22Rv1 (cell line): ENCODE measurements at regions not wholly inside any gene's neighbourhood (a gene's known extent, or its start where the extent isn't known, plus 50 kb on each side); places are given as distances from the start of the nearest gene placed in this dataset.

Experiments used
- CTCF ChIP-seq: fragments of 450-650 bp; IDR thresholded peaks from 2 replicates; pipeline ENCODE4 v1.5.1; 2017; ENCODE audit warnings: mild to moderate bottlenecking
- ZFX ChIP-seq: fragments of 450-650 bp; IDR thresholded peaks from 2 replicates; pipeline ENCODE4 v1.6.1; 2017; ENCODE audit warnings: antibody characterized with exemption, borderline replicate concordance

DNA sequence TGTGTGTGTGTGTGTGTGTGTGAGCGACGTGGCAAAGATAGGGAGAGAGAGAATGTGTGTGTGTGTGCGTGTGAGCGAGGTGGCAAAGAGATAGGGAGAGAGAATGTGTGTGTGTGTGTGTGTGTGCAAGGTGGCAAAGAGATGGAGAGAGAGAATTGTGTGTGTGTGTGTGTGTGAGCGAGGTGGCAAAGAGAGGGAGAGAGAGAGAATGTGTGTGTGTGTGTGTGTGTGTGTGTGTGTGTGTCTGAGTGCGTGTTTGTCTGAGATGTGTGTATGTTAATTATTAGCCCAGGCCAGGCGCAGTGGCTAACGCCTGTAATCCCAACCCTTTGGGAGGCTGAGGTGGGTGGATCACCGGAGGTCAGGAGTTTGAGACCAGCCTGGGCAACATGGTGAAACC, 154.6 kb upstream of the RGMA start:
- TF ChIP-seq CTCF (no peak), ZFX (no peak)
